ENCODE measurements at regions not wholly inside any gene's neighbourhood (a gene's known extent, or its start where the extent isn't known, plus 50 kb on each side); places are given as distances from the start of the nearest gene placed in this dataset.
A peak's percentile ranks its signal among the peaks of the same experiment; 100 is the strongest.
"Not testable (repeated sequence)": the region's sequence is repeated elsewhere in the genome, so short reads cannot be mapped to it uniquely, and the experiment has no call there.

DNA sequence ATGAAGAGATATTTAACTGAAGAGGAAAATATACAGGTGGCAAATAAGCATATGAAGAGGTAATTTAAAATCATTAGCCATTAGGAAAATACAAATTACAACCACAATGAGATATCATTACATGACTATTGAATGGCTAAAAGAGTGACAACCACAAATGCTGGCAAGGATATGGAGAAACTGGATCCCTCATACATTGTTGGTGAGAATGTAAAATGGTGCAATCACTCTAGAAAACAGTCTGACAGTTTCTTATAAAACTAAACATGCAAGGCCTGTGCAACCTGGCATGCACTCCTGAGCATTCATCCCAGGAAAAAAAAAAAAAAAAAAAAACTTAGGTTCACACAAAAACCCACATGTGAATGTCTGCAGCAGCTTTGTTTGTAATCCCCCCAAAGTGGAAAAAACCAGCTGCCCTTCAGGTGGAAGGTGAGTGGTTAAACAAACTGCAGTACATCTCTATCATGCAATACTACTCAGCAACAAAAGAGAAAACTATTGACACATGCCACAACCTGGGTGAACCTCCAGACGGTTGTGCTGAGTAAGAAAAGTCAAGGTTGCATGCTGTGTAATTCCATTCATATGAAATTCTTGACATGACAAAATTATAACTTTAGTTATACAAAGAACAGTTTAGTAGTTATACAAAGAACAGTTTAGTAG lies 189.2 kb upstream of the IRF2BP2 start:
- not testable (repeated sequence) for DNase-seq (ENCODE audit: low read depth in 3 of 3)

DNA sequence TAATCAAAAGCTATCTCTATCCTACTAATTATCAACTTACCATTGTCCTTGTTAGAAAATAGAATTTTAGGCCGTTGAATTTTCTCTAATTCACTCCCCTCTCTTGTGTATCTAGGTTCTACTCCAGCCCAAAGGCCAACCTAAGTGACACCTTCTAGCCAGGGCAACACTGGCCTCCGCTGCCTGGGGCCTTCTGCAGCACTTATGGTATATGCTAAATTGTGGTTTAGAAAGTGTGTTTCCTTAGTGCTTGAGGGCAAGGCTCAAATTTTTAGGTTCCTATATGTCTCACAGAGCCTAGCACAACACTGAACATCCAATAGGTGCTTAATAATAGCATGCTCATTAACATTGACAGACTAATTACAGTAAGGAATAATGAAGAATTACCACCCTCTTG lies 187.2 kb upstream of the IRF2BP2 start:
- not testable (repeated sequence) for DNase-seq (ENCODE audit: low read depth in 3 of 3)

- DNase-seq (ENCODE audit: low read depth in 3 of 3) = not testable (repeated sequence)
Observed at GRCh38 chr1:234796438-234796792, 186.4 kb upstream of the IRF2BP2 start.

DNA sequence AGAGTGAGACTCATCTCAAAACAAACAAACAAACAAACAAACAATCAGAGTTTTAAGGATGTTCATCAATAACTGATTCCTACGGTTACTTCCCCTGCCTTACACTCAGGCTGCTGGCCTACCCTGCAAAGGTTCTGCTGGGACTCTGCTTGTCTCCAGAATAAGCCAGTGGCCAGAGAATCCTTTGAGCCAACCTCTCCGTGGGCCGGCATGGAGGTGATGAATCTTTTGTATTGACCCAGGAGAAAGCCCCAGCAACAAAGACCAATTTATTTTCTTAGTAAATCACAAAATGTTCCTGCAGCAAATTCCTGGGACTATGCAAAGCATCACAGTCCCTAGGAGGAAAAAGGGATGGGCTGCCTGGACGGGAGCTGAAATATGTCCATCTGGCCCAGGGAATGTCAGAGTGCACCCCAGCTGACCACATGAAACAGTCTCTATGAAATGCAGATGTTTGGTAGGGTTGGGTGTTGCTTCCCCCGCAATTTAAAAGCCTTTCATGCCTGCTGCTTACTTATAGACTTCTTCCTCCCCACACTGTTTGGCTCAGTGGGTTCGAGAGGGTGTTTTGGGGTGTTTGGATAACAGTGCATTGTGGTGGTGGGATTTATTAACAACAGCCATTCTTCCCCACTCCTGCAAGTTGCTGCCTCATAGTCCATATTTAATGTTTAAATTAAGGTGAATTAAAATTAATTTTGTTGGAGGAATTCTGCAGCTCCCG lies 185.9 kb upstream of the IRF2BP2 start:
- DNase-seq (ENCODE audit: low read depth in 3 of 3) = not testable (repeated sequence)

DNA sequence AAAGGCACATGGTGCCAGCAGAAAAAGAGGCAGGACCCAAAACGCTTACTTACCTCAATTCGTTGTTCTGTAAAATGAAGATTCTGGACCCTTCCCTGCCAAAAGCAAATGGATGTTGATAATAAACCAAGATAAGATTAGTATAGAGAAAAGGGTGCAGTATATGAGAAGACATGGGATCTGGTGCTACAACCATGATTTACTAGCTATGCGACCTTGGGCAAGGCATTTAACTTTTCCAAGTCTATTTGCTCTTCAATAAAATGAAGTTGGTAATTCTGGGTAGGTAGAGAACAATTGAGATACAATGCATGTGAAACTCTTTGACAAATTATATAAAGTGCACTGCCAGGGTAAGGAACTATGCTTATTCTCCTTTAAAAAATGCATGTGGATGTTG lies 185.0 kb upstream of the IRF2BP2 start:
- DNase-seq (ENCODE audit: low read depth in 3 of 3) = not testable (repeated sequence)

DNA sequence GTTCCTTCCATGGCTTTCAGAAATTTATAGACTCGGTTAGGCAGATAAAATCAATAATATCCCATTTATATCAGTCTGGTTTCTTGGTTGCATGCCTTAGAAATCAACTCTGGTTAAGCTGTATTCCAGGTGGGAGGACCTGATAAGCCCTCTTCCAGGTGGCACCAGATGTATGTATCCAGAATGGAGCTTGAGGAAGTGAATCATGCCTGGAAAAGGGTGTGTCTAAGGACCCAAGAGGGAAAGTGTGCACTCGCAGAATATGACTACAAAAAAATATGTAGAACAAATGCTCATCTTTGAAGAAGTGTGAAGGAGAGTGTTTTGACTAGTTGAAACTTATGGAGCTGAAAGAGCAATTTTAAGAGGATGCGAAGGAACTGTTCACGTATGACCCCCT lies 184.5 kb upstream of the IRF2BP2 start:
- DNase-seq (ENCODE audit: low read depth in 3 of 3) = not testable (repeated sequence)

- not testable (repeated sequence) for DNase-seq (ENCODE audit: low read depth in 3 of 3)
Observed at GRCh38 chr1:234793924-234794323, 183.9 kb upstream of the IRF2BP2 start.

DNA sequence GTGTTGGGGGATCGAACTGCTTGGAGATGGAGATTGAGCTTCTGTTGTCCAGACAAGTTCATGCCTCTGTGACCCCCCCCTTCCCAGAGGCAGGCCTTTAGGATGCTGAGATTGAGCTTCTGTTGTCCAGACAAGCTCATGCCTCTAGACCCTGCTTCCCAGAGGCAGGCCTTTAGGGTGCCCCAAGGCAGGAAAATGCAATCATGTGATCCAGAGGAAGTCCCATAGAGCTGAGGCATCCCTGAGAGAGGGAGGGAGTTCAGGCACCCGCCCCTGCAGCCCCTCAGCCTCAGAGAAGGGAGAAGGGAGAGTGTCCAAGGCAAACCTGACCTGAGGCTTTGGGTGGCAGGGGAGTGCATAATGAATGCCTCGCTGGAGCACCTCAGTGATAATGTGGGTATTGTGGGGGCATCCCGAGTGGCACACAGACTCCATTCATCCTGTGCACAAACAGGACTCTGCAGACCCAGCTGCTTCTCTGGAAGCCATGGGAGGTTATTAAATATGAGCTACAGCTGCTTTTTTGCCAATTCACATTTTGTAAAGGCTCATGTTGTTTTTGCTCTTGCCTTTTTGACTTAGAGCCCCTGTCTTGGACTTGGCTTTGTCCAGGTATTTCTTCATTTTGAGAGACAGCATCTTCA lies 182.4 kb upstream of the IRF2BP2 start:
- not testable (repeated sequence) for DNase-seq (ENCODE audit: low read depth in 3 of 3)

DNA sequence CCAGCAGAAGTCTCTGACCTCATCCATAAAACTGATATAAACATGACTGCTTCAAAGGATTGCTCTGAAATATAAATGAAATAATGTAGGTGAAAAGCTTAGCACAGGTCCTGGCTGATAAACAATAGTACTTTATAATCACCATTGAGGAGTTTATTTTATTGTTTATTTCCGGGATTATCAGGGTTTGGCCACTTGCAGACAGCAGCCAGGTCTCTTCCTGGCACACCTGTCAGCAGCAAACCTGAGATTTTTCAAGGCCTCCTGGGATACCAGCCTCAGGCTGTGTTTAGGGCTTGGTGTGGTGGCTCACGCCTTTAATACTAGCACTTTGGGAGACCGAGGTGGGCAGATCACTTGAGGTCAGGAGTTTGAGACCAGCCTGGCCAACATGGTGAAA lies 181.6 kb upstream of the IRF2BP2 start:
- DNase-seq (ENCODE audit: low read depth in 3 of 3) = not testable (repeated sequence)

DNA sequence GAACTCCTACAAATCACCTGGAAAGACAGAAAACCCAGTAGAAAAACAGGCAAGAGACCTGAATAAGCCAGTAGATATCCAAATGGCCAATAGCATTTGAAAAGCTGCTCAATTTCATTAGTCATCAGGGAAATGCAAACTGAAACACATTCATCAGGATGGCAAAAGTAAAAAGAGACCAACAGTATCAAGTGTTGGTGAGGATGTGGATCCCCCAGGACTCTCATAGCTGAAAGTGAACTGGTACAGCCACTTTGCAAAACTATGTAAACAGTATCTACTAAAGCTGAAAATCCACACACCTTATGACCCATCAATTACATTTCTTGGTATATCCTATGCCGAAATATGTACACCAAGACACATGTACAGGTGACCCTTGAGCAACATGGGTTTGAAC lies 180.4 kb upstream of the IRF2BP2 start:
- not testable (repeated sequence) for DNase-seq (ENCODE audit: low read depth in 3 of 3)

GRCh38 chr1:234787011-234787584 lies 177.1 kb upstream of the IRF2BP2 start:
- not testable (repeated sequence) for DNase-seq (ENCODE audit: low read depth in 3 of 3)

GRCh38 chr1:234785922-234786321 lies 175.9 kb upstream of the IRF2BP2 start:
- DNase-seq (ENCODE audit: low read depth in 3 of 3) = not testable (repeated sequence)

DNA sequence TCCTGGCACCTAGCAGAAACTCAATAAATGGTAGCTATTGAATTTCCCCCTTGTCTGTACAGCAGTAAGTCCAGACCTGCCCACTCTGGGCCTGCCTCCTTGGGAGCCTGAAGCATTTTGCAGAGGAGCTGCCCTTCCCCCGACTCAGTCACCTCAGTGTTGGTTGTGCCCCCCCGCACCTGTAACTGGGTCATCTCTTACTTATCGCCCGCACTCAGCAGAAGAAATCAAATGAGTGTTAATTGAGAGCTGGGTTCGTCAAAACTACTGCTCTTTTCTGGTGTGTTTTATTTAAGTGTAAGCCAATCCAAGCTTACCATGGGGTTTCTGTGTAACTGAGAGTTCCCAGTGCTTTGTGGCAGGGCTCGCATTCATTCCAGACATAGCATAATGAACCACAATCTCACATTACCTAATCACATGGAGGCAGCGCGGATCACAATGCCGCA lies 175.5 kb upstream of the IRF2BP2 start:
- not testable (repeated sequence) for DNase-seq (ENCODE audit: low read depth in 3 of 3)

DNA sequence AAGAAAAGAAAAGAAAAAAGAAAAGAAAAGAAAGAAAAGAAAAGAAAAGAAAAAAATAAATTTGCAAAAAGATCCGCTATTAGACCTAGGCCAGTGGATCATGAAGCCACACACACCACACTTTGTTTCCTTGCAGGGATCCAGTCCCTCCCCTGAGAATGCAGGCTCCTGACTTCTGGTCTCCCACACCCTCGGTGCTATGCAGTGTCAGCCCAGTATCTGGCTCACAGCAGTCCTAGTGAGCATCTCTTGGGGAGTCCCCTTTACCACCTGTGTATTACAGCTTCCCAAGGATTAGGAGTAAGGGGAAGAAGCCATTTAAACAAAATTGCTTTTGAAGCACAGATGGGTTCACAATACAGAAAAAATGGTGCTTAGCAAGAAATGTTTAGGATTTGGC lies 174.1 kb upstream of the IRF2BP2 start:
- DNase-seq (ENCODE audit: low read depth in 3 of 3) = not testable (repeated sequence)

DNA sequence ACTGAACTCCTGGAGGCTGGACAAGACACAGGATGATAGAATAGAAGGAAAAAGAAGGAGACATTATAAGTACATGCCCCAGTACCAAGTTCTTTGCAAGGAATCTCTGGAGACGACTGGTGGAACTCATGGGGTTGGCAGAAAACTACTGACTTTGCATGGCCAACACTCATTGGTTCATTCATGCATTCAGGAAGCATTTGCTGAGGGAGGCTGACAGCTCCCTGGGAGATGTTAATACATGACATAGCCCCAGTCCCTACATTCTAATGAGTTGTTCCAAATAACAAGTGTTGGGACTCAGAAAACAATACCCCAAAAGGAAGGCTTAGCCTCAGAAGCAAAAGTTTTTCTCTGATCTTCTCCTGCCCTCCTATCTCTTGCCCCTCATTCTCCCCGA lies 172.8 kb upstream of the IRF2BP2 start:
- DNase-seq (ENCODE audit: low read depth in 3 of 3) = no peak

DNA sequence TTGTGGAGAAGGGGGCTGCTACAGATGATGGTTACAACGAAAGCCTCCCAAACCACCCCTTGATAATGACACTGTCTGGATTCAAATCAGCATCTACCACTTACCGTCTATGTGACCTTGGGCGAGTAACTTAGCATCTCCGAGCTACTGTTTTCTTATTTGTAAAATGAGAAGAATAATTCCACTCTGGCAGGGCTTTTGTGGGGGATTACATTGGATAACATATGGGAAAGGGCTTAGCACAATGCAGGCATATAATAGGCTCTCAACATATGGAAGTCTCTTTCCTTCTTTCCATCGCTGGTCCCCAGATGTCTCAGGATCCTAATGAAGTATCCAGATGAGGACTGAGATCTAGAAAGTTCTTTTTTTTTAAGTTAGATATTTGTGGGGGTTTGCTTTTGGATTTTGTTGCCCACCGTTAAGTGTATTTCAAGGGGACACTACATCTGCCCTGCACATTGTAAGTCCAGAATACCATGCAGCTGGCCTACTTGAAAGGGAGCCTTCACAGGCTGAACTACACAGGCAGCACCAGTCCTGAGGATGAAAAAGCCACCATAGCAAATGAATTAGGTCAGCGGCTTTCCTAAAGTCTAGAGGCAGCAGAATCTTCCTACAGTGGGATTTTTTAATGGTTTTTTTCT lies 172.2 kb upstream of the IRF2BP2 start:
- no peak for DNase-seq (ENCODE audit: low read depth in 3 of 3)

GRCh38 chr1:234781241-234782065 lies 171.5 kb upstream of the IRF2BP2 start:
- DNase-seq (ENCODE audit: low read depth in 3 of 3) = peak in 1 of 3 experiments; percentile 50

GRCh38 chr1:234780531-234781162 lies 170.7 kb upstream of the IRF2BP2 start:
- no peak for DNase-seq (ENCODE audit: low read depth in 3 of 3)

- no peak for DNase-seq (ENCODE audit: low read depth in 3 of 3)
Observed at GRCh38 chr1:234780112-234780511, 170.1 kb upstream of the IRF2BP2 start.

GRCh38 chr1:234779600-234779999 lies 169.6 kb upstream of the IRF2BP2 start:
- DNase-seq (ENCODE audit: low read depth in 3 of 3) = not testable (repeated sequence)

DNA sequence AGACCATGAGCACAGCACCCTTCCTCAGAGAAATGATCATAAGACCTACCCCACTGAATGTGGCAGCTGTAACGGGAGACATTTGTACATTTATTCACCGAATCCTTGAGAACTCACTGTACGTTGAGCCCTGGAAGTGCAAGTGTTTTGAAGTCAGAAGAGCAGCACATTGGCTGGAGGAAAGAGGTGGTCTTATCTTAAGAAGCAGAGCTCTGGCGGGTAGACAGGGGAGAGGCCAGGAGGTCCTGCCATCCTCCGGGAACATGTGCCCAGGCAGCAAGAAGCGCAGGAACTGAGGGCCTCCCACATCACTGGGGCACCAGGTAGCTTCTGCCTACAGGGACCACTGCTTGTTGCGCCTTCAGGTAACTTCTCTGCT lies 169.2 kb upstream of the IRF2BP2 start:
- DNase-seq (ENCODE audit: low read depth in 3 of 3) = no peak
